HG02884 (cell line): ENCODE measurements at regions not wholly inside any gene's neighbourhood (a gene's known extent, or its start where the extent isn't known, plus 50 kb on each side); places are given as distances from the start of the nearest gene placed in this dataset.
"Not testable (repeated sequence)": the region's sequence is repeated elsewhere in the genome, so short reads cannot be mapped to it uniquely, and the experiment has no call there.

Source experiments
- ATAC-seq: cut with Tn5 transposase; IDR thresholded peaks from one replicate; pipeline ENCODE4 v1.9.1; 2021; ENCODE audit warnings: mild to moderate bottlenecking, moderate library complexity; ENCODE audit not compliant: unreplicated experiment

- not testable (repeated sequence) for ATAC-seq
These were observed 181.6 kb downstream of the DLEU7 start for GRCh38 chr13:50661881-50662280.

GRCh38 chr13:50664951-50665350 is 178.5 kb downstream of the DLEU7 start:
- no peak for ATAC-seq

GRCh38 chr13:50668049-50668448 is 175.4 kb downstream of the DLEU7 start:
- ATAC-seq = no peak

- ATAC-seq = no peak
These were observed 174.7 kb downstream of the DLEU7 start for GRCh38 chr13:50668691-50669271.

- no peak for ATAC-seq
These were observed 173.2 kb downstream of the DLEU7 start for GRCh38 chr13:50670272-50670671.

GRCh38 chr13:50670847-50671496 is 172.5 kb downstream of the DLEU7 start:
- no peak for ATAC-seq

- ATAC-seq = no peak
These were observed 172.0 kb downstream of the DLEU7 start for GRCh38 chr13:50671497-50671850.

- ATAC-seq = no peak
These were observed 171.5 kb downstream of the DLEU7 start for GRCh38 chr13:50672025-50672424.

GRCh38 chr13:50675651-50676050 is 167.8 kb downstream of the DLEU7 start:
- no peak for ATAC-seq

- ATAC-seq = no peak
These were observed 166.9 kb downstream of the DLEU7 start for GRCh38 chr13:50676602-50677001.

- no peak for ATAC-seq
These were observed 166.2 kb downstream of the DLEU7 start for GRCh38 chr13:50677258-50677657.

GRCh38 chr13:50677687-50678463 is 165.6 kb downstream of the DLEU7 start:
- no peak for ATAC-seq

GRCh38 chr13:50678464-50679162 is 164.9 kb downstream of the DLEU7 start:
- ATAC-seq = no peak

GRCh38 chr13:50679321-50679720 is 164.2 kb downstream of the DLEU7 start:
- no peak for ATAC-seq

- no peak for ATAC-seq
These were observed 161.5 kb downstream of the DLEU7 start for GRCh38 chr13:50682002-50682401.

- no peak for ATAC-seq
These were observed 160.5 kb downstream of the DLEU7 start for GRCh38 chr13:50682966-50683365.

- no peak for ATAC-seq
These were observed 159.1 kb downstream of the DLEU7 start for GRCh38 chr13:50684366-50684765.

- ATAC-seq = no peak
These were observed 158.0 kb downstream of the DLEU7 start for GRCh38 chr13:50685491-50685890.

- ATAC-seq = no peak
These were observed 157.5 kb downstream of the DLEU7 start for GRCh38 chr13:50685956-50686355.

GRCh38 chr13:50686551-50686950 is 156.9 kb downstream of the DLEU7 start:
- no peak for ATAC-seq

GRCh38 chr13:50687545-50687944 is 155.9 kb downstream of the DLEU7 start:
- no peak for ATAC-seq

- ATAC-seq = no peak
These were observed 153.5 kb downstream of the DLEU7 start for GRCh38 chr13:50690006-50690405.
